Vagina (tissue), 2 donors: ENCODE measurements at regions not wholly inside any gene's neighbourhood (a gene's known extent, or its start where the extent isn't known, plus 50 kb on each side); places are given as distances from the start of the nearest gene placed in this dataset.
"Not testable (repeated sequence)": the region's sequence is repeated elsewhere in the genome, so short reads cannot be mapped to it uniquely, and the experiment has no call there.

Experiments
- CTCF ChIP-seq, 3 experiments: fragments of 450-650 bp in 2 of 3; fragments of 200-600 bp in 1 of 3; sonication (generic) in 1 of 3; IDR thresholded peaks; one replicate each; pipeline ENCODE4 v1.5.1; 2017 to 2019; ENCODE audit warnings: antibody characterized with exemption in 3 of 3, mild to moderate bottlenecking in 2 of 3, moderate library complexity in 2 of 3
- POLR2A ChIP-seq, 2 donors: fragments of 450-650 bp; IDR thresholded peaks; one replicate each; pipeline ENCODE4 v1.6.1; 2017; ENCODE audit warnings: antibody characterized with exemption in 2 of 2, mild to moderate bottlenecking in 2 of 2, moderate library complexity in 2 of 2

- not testable (repeated sequence) for TF ChIP-seq CTCF, POLR2A (IDR thresholded peaks at IDR 0.05)
These were observed 388.8 kb upstream of the FAR2 start for GRCh38 chr12:28760040-28760903.
